GM21381 (cell line): ENCODE measurements at regions not wholly inside any gene's neighbourhood (a gene's known extent, or its start where the extent isn't known, plus 50 kb on each side); places are given as distances from the start of the nearest gene placed in this dataset.

ENCODE experiments used
- ATAC-seq: cut with Tn5 transposase; IDR thresholded peaks from one replicate; pipeline ENCODE4 v1.9.1; 2021; ENCODE audit warnings: mild to moderate bottlenecking, moderate library complexity; ENCODE audit not compliant: unreplicated experiment

GRCh38 chr2:180482696-180483095 is 475.6 kb upstream of the CWC22 start:
- ATAC-seq: no peak

- no peak for ATAC-seq
Observed at GRCh38 chr2:180481998-180482397, 474.9 kb upstream of the CWC22 start.

GRCh38 chr2:180478883-180479282 is 471.8 kb upstream of the CWC22 start:
- ATAC-seq: no peak

- no peak for ATAC-seq
Observed at GRCh38 chr2:180474716-180475115, 467.6 kb upstream of the CWC22 start.

DNA sequence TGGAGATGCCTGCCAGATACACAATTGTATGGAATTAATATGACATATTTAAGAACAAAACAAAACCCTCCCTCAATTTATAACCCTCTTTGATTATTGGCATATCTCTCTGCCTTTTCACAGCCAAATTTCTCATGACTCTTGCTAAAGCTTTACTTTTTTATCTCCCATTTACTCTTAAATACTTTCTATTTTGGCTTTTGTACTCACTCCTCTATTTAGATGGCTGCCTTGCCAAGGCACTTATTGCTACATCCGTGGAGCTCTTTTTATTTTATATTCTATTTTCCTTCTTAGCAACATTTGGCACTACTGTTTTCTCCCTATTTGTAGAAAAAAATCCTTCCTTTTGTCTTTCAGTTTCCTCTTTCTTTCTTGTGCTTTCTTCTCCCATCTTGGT is 466.4 kb upstream of the CWC22 start:
- ATAC-seq: no peak

DNA sequence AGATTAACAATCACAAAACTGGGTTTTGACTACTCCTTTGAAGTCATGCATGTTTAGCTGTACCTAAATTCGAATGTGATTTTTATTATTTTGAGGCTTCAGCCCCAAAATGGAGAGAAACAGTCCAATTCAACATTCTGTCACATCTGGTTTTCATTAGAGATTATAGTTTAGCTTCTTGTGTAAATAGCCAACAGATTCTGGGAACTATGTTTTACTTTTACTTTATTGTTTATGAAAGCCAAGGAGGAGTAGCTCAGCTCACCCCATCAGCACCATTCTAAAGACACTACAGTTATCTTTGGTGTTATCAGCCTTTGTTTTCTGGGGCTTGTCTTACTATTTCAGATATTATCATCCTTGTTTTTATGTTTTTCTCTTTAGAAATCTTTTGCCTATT is 465.0 kb upstream of the CWC22 start:
- ATAC-seq: no peak

DNA sequence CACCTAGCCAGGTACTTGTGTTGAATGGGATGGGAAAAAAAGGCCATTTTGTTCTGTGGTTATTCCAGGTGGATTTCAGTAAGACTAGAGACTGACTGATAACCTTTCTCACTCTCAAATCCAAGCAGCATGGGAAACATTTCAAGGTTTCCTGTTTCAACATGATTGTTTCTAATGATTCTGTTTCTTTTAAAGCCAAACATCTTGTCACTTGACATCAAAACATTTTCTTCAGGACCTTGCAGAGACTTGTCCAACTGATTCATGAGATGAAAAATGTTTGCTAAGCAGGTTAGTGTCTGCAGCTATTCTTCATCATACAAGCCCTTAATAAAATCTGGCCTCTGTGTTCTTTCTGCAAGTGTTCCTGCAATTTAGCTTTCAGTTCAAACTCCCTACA is 456.5 kb upstream of the CWC22 start:
- no peak for ATAC-seq

DNA sequence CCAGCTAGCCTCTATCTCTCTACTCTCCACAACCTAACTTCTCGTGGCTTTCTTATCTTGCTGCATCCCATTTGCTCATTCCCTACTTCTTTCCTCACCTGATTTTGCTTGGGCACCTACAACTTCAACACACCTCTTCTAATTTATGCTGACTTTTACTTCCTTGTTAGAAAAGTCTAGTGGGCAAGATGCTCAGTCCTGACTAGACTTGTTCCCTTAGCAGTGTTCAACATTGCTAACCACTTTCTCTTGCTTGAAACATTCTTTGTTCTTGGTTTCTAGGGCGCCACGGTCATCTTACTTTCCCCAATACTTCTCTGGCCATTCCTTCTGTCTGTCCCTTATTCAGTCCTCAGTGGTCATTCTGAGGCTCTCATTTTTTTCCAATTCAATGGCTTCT is 454.7 kb upstream of the CWC22 start:
- ATAC-seq: no peak

DNA sequence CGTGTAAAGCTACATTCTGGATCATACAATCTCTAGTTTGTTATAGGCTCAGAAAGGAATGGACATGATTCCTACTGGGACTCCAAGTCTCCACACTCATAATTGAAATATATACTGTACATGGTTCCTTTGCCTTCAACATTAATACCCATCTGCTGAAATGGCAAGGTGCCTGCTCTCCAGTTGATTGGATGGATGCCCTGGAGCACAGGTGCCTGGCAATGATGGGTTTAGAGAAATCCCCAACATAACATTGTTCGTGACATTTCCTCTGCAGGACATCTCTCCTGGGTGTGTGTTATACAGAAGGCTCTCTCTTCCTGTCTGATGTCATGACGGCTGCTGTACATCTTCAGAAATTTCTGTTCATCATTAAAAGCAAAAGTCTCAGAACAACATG is 449.7 kb upstream of the CWC22 start:
- no peak for ATAC-seq

- ATAC-seq: no peak
Observed at GRCh38 chr2:180450841-180451240, 443.7 kb upstream of the CWC22 start.

- ATAC-seq: no peak
Observed at GRCh38 chr2:180449171-180449915, 442.2 kb upstream of the CWC22 start.

DNA sequence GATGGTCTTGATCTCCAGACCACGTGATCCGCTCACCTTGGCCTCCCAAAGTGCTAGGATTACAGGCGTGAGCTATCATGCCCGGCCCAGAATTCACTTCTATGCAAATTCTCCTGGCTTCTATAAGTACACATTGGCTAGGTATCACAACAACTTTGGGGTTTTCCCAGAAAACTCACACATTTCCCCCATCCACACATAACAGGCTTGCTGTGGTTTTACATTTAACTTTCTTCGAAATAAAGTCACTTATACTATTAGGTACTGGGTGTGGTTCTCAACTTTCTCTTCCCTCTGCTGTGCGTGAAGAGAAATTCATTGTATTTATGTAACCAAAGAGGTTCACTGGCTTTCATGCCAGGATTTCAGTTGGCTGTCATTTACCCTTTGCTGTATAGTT is 439.4 kb upstream of the CWC22 start:
- no peak for ATAC-seq

DNA sequence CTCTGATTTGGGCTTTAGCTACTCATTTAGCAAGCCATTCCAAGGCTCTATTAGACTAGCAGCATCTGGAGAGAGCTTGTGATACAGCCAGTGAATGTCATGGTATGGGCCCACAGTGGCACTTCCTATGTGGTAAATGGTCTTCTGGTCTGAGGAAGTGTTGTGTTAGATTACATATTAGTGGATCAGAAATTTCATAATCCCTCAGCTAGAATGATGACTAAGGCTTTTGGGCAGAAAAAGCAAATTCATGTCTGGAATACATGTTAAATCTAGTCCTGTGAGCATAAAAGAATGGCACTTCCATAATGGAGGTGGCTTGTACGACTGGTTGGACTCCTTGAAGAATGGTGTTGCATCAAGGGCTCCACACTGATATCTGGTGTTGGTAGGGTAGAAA is 436.8 kb upstream of the CWC22 start:
- no peak for ATAC-seq

GRCh38 chr2:180442860-180443644 is 436.0 kb upstream of the CWC22 start:
- no peak for ATAC-seq

GRCh38 chr2:180419212-180419611 is 412.1 kb upstream of the CWC22 start:
- ATAC-seq: no peak

GRCh38 chr2:180416627-180417026 is 409.5 kb upstream of the CWC22 start:
- ATAC-seq: no peak

- ATAC-seq: no peak
Observed at GRCh38 chr2:180413336-180413735, 406.2 kb upstream of the CWC22 start.

DNA sequence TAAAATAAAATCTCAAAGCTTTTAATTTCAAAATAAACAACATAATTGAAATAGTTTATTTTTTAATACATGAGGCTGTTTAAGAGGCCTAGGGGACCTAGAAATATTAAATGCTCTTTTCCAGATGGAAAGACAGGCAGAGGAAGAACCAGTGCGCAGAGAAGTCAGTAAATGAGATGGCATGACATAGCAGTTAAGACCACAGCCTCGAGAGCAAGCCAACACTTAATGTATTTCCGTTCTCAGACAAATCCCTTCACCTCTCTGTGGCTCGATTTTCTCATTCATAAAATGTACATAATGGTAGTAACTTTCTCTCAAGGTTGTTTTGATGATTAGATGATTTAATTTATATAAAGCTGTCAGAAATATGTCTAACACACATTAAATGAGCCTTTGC is 405.1 kb upstream of the CWC22 start:
- no peak for ATAC-seq

DNA sequence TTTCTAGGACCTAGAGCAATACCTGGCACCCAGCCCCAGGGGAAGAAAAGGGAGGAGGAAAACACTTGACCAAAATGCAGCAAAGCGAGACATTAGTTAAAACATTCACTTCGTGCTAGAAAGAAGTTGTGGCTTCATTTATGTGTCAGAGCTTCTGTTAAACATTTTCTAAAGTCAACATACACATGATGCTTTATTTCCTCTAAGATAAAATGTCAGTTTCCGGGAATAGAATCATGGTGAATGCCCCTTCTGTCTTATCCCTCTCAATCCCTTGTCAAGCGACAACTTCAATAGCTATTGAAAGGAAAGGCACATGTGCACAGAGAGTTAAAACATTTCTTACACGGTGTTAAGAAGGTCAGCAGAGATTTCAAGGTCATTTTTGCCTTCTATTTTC is 404.6 kb upstream of the CWC22 start:
- ATAC-seq: no peak

- ATAC-seq: no peak
Observed at GRCh38 chr2:180406687-180407086, 399.6 kb upstream of the CWC22 start.

- ATAC-seq: no peak
Observed at GRCh38 chr2:180405520-180405919, 398.4 kb upstream of the CWC22 start.

- ATAC-seq: no peak
Observed at GRCh38 chr2:180394305-180394704, 387.2 kb upstream of the CWC22 start.
